AG09319 (cell line): ENCODE measurements at regions not wholly inside any gene's neighbourhood (a gene's known extent, or its start where the extent isn't known, plus 50 kb on each side); places are given as distances from the start of the nearest gene placed in this dataset.

Experiments
- DNase-seq: peaks from one replicate; pipeline ENCODE4 v3.0.0-alpha.2; 2010; ENCODE audit warnings: low read depth; ENCODE audit errors: extremely low read depth
- CTCF ChIP-seq: IDR thresholded peaks from 2 replicates; pipeline ENCODE4 v1.5.1; 2011; ENCODE audit warnings: low read depth, mild to moderate bottlenecking, inconsistent platforms, low read length, moderate library complexity

- DNase-seq: no peak
- no peak for TF ChIP-seq CTCF
These were observed 839.4 kb upstream of the ADGRL4 start for GRCh38 chr1:79845936-79846335.

GRCh38 chr1:79842811-79843210 lies 836.3 kb upstream of the ADGRL4 start:
- no peak for DNase-seq
- no peak for TF ChIP-seq CTCF

- no peak for TF ChIP-seq CTCF
- no peak for DNase-seq
These were observed 833.4 kb upstream of the ADGRL4 start for GRCh38 chr1:79839882-79840281.

GRCh38 chr1:79827446-79827845 lies 820.9 kb upstream of the ADGRL4 start:
- TF ChIP-seq CTCF: no peak
- no peak for DNase-seq

- no peak for TF ChIP-seq CTCF
- no peak for DNase-seq
These were observed 819.0 kb upstream of the ADGRL4 start for GRCh38 chr1:79825551-79825950.

- TF ChIP-seq CTCF: no peak
- DNase-seq: no peak
These were observed 815.5 kb upstream of the ADGRL4 start for GRCh38 chr1:79822053-79822452.

GRCh38 chr1:79819140-79819539 lies 812.6 kb upstream of the ADGRL4 start:
- DNase-seq: no peak
- no peak for TF ChIP-seq CTCF
